ENCODE measurements at regions not wholly inside any gene's neighbourhood (a gene's known extent, or its start where the extent isn't known, plus 50 kb on each side); places are given as distances from the start of the nearest gene placed in this dataset.
"Not testable (repeated sequence)": the region's sequence is repeated elsewhere in the genome, so short reads cannot be mapped to it uniquely, and the experiment has no call there.

- Histone ChIP-seq H3K4me1 (ENCODE audit: control insufficient read depth in 1 of 2, insufficient read depth in 2 of 2, low read length in 2 of 2) (no peaks in the 10 kb centered on the region), H3K9me3 (ENCODE audit: control insufficient read depth in 1 of 2, low read length in 2 of 2) (no peaks in the 10 kb centered on the region), H3K4me3 (ENCODE audit: low read depth in 1 of 2, low read length in 2 of 2) (no peak overlapping the region), H3K36me3 (ENCODE audit: control insufficient read depth in 1 of 2, insufficient read depth in 2 of 2, low read length in 2 of 2) (no peaks in the 10 kb centered on the region), H3K27me3 (ENCODE audit: low read depth, low read length) (no peaks in the 10 kb centered on the region), H3K27ac (ENCODE audit: low read length) (no peak overlapping the region)
These were observed 170.2 kb upstream of the MAD2L1 start for GRCh38 chr4:120236873-120237272.

GRCh38 chr4:120232050-120232449 is 165.4 kb upstream of the MAD2L1 start:
- H3K27ac ChIP-seq (ENCODE audit: low read length): no peak overlapping the region
- H3K9me3 ChIP-seq (ENCODE audit: control insufficient read depth in 1 of 2, low read length in 2 of 2): no peaks in the 10 kb centered on the region
- no peaks in the 10 kb centered on the region for H3K36me3 ChIP-seq (ENCODE audit: control insufficient read depth in 1 of 2, insufficient read depth in 2 of 2, low read length in 2 of 2)
- H3K4me3 ChIP-seq (ENCODE audit: low read depth in 1 of 2, low read length in 2 of 2): no peak overlapping the region
- H3K27me3 ChIP-seq (ENCODE audit: low read depth, low read length): no peaks in the 10 kb centered on the region
- no peaks in the 10 kb centered on the region for H3K4me1 ChIP-seq (ENCODE audit: control insufficient read depth in 1 of 2, insufficient read depth in 2 of 2, low read length in 2 of 2)

- Histone ChIP-seq H3K9me3 (ENCODE audit: control insufficient read depth in 1 of 2, low read length in 2 of 2) (no peaks in the 10 kb centered on the region), H3K36me3 (ENCODE audit: control insufficient read depth in 1 of 2, insufficient read depth in 2 of 2, low read length in 2 of 2) (no peaks in the 10 kb centered on the region), H3K27me3 (ENCODE audit: low read depth, low read length) (no peaks in the 10 kb centered on the region), H3K27ac (ENCODE audit: low read length) (no peak overlapping the region), H3K4me3 (ENCODE audit: low read depth in 1 of 2, low read length in 2 of 2) (no peak overlapping the region), H3K4me1 (ENCODE audit: control insufficient read depth in 1 of 2, insufficient read depth in 2 of 2, low read length in 2 of 2) (no peaks in the 10 kb centered on the region)
These were observed 161.4 kb upstream of the MAD2L1 start for GRCh38 chr4:120228086-120228485.

- no peaks in the 10 kb centered on the region for H3K27me3 ChIP-seq (ENCODE audit: low read depth, low read length)
- H3K4me1 ChIP-seq (ENCODE audit: control insufficient read depth in 1 of 2, insufficient read depth in 2 of 2, low read length in 2 of 2): no peaks in the 10 kb centered on the region
- H3K27ac ChIP-seq (ENCODE audit: low read length): no peak overlapping the region
- H3K9me3 ChIP-seq (ENCODE audit: control insufficient read depth in 1 of 2, low read length in 2 of 2): no peaks in the 10 kb centered on the region
- H3K4me3 ChIP-seq (ENCODE audit: low read depth in 1 of 2, low read length in 2 of 2): no peak overlapping the region
- H3K36me3 ChIP-seq (ENCODE audit: control insufficient read depth in 1 of 2, insufficient read depth in 2 of 2, low read length in 2 of 2): no peaks in the 10 kb centered on the region
These were observed 160.9 kb upstream of the MAD2L1 start for GRCh38 chr4:120227554-120227953.

GRCh38 chr4:120225527-120225926 is 158.9 kb upstream of the MAD2L1 start:
- Histone ChIP-seq H3K4me3 (ENCODE audit: low read depth in 1 of 2, low read length in 2 of 2) (no peak overlapping the region), H3K36me3 (ENCODE audit: control insufficient read depth in 1 of 2, insufficient read depth in 2 of 2, low read length in 2 of 2) (no peaks in the 10 kb centered on the region), H3K27ac (ENCODE audit: low read length) (no peak overlapping the region), H3K9me3 (ENCODE audit: control insufficient read depth in 1 of 2, low read length in 2 of 2) (no peaks in the 10 kb centered on the region), H3K27me3 (ENCODE audit: low read depth, low read length) (no peaks in the 10 kb centered on the region), H3K4me1 (ENCODE audit: control insufficient read depth in 1 of 2, insufficient read depth in 2 of 2, low read length in 2 of 2) (no peaks in the 10 kb centered on the region)

GRCh38 chr4:120218981-120219380 is 152.3 kb upstream of the MAD2L1 start:
- no peaks in the 10 kb centered on the region for H3K9me3 ChIP-seq (ENCODE audit: control insufficient read depth in 1 of 2, low read length in 2 of 2)
- no peak overlapping the region for H3K4me3 ChIP-seq (ENCODE audit: low read depth in 1 of 2, low read length in 2 of 2)
- no peaks in the 10 kb centered on the region for H3K36me3 ChIP-seq (ENCODE audit: control insufficient read depth in 1 of 2, insufficient read depth in 2 of 2, low read length in 2 of 2)
- no peaks in the 10 kb centered on the region for H3K4me1 ChIP-seq (ENCODE audit: control insufficient read depth in 1 of 2, insufficient read depth in 2 of 2, low read length in 2 of 2)
- no peaks in the 10 kb centered on the region for H3K27me3 ChIP-seq (ENCODE audit: low read depth, low read length)
- H3K27ac ChIP-seq (ENCODE audit: low read length): no peak overlapping the region

- Histone ChIP-seq H3K4me1 (ENCODE audit: control insufficient read depth in 1 of 2, insufficient read depth in 2 of 2, low read length in 2 of 2) (no peaks in the 10 kb centered on the region), H3K9me3 (ENCODE audit: control insufficient read depth in 1 of 2, low read length in 2 of 2) (no peaks in the 10 kb centered on the region), H3K36me3 (ENCODE audit: control insufficient read depth in 1 of 2, insufficient read depth in 2 of 2, low read length in 2 of 2) (no peaks in the 10 kb centered on the region), H3K27me3 (ENCODE audit: low read depth, low read length) (no peaks in the 10 kb centered on the region), H3K27ac (ENCODE audit: low read length) (no peak overlapping the region), H3K4me3 (ENCODE audit: low read depth in 1 of 2, low read length in 2 of 2) (no peak overlapping the region)
These were observed 148.7 kb upstream of the MAD2L1 start for GRCh38 chr4:120215350-120215749.

GRCh38 chr4:120211408-120212015 is 144.9 kb upstream of the MAD2L1 start:
- H3K27ac ChIP-seq (ENCODE audit: low read length): no peak overlapping the region
- no peak overlapping the region for H3K4me3 ChIP-seq (ENCODE audit: low read depth in 1 of 2, low read length in 2 of 2)
- no peaks in the 10 kb centered on the region for H3K36me3 ChIP-seq (ENCODE audit: control insufficient read depth in 1 of 2, insufficient read depth in 2 of 2, low read length in 2 of 2)
- H3K27me3 ChIP-seq (ENCODE audit: low read depth, low read length): no peaks in the 10 kb centered on the region
- H3K4me1 ChIP-seq (ENCODE audit: control insufficient read depth in 1 of 2, insufficient read depth in 2 of 2, low read length in 2 of 2): no peaks in the 10 kb centered on the region
- no peaks in the 10 kb centered on the region for H3K9me3 ChIP-seq (ENCODE audit: control insufficient read depth in 1 of 2, low read length in 2 of 2)

GRCh38 chr4:120209706-120210105 is 143.1 kb upstream of the MAD2L1 start:
- Histone ChIP-seq H3K36me3 (ENCODE audit: control insufficient read depth in 1 of 2, insufficient read depth in 2 of 2, low read length in 2 of 2) (no peaks in the 10 kb centered on the region), H3K27me3 (ENCODE audit: low read depth, low read length) (no peaks in the 10 kb centered on the region), H3K4me3 (ENCODE audit: low read depth in 1 of 2, low read length in 2 of 2) (no peak overlapping the region), H3K27ac (ENCODE audit: low read length) (no peak overlapping the region), H3K4me1 (ENCODE audit: control insufficient read depth in 1 of 2, insufficient read depth in 2 of 2, low read length in 2 of 2) (no peaks in the 10 kb centered on the region), H3K9me3 (ENCODE audit: control insufficient read depth in 1 of 2, low read length in 2 of 2) (no peaks in the 10 kb centered on the region)

- Histone ChIP-seq H3K9me3 (ENCODE audit: control insufficient read depth in 1 of 2, low read length in 2 of 2) (no peaks in the 10 kb centered on the region), H3K27me3 (ENCODE audit: low read depth, low read length) (no peaks in the 10 kb centered on the region), H3K27ac (ENCODE audit: low read length) (no peak overlapping the region), H3K4me1 (ENCODE audit: control insufficient read depth in 1 of 2, insufficient read depth in 2 of 2, low read length in 2 of 2) (no peaks in the 10 kb centered on the region), H3K36me3 (ENCODE audit: control insufficient read depth in 1 of 2, insufficient read depth in 2 of 2, low read length in 2 of 2) (no peaks in the 10 kb centered on the region), H3K4me3 (ENCODE audit: low read depth in 1 of 2, low read length in 2 of 2) (no peak overlapping the region)
These were observed 140.4 kb upstream of the MAD2L1 start for GRCh38 chr4:120207021-120207420.

GRCh38 chr4:120202222-120202621 is 135.6 kb upstream of the MAD2L1 start:
- H3K9me3 ChIP-seq (ENCODE audit: control insufficient read depth in 1 of 2, low read length in 2 of 2): no peaks in the 10 kb centered on the region
- no peaks in the 10 kb centered on the region for H3K4me1 ChIP-seq (ENCODE audit: control insufficient read depth in 1 of 2, insufficient read depth in 2 of 2, low read length in 2 of 2)
- H3K27ac ChIP-seq (ENCODE audit: low read length): no peak overlapping the region
- no peaks in the 10 kb centered on the region for H3K27me3 ChIP-seq (ENCODE audit: low read depth, low read length)
- no peak overlapping the region for H3K4me3 ChIP-seq (ENCODE audit: low read depth in 1 of 2, low read length in 2 of 2)
- no peaks in the 10 kb centered on the region for H3K36me3 ChIP-seq (ENCODE audit: control insufficient read depth in 1 of 2, insufficient read depth in 2 of 2, low read length in 2 of 2)

GRCh38 chr4:120200573-120201110 is 134.0 kb upstream of the MAD2L1 start:
- not testable (repeated sequence) for H3K4me1 ChIP-seq (ENCODE audit: control insufficient read depth in 1 of 2, insufficient read depth in 2 of 2, low read length in 2 of 2); H3K36me3 ChIP-seq (ENCODE audit: control insufficient read depth in 1 of 2, insufficient read depth in 2 of 2, low read length in 2 of 2); H3K4me3 ChIP-seq (ENCODE audit: low read depth in 1 of 2, low read length in 2 of 2); H3K27me3 ChIP-seq (ENCODE audit: low read depth, low read length); H3K27ac ChIP-seq (ENCODE audit: low read length); H3K9me3 ChIP-seq (ENCODE audit: control insufficient read depth in 1 of 2, low read length in 2 of 2)

Data from muscle layer of duodenum (tissue), 2 donors.